BE2C (cell line): ENCODE measurements at regions not wholly inside any gene's neighbourhood (a gene's known extent, or its start where the extent isn't known, plus 50 kb on each side); places are given as distances from the start of the nearest gene placed in this dataset.

Experiments
- DNase-seq: peaks from one replicate; pipeline ENCODE4 v3.0.0-alpha.2; 2020
- H3K27me3 ChIP-seq: fragments of 250-450 bp; sonication (Bioruptor Pico); 2 replicates; pipeline ENCODE4 v1.5.1; 2020; ENCODE audit warnings: mild to moderate bottlenecking
- H3K36me3 ChIP-seq: fragments of 250-450 bp; sonication (Bioruptor Pico); 2 replicates; pipeline ENCODE4 v1.5.1; 2020; ENCODE audit warnings: mild to moderate bottlenecking
- H3K4me1 ChIP-seq: fragments of 250-450 bp; sonication (Bioruptor Pico); 2 replicates; pipeline ENCODE4 v1.5.1; 2020
- H3K4me3 ChIP-seq: 2 replicates; pipeline ENCODE4 v1.5.1; 2011; ENCODE audit warnings: low read depth, low read length
- H3K9me3 ChIP-seq: fragments of 250-450 bp; sonication (Bioruptor Pico); 2 replicates; pipeline ENCODE4 v1.5.1; 2020
- CTCF ChIP-seq: IDR thresholded peaks from 2 replicates; pipeline ENCODE4 v1.5.1; 2012; ENCODE audit warnings: mild to moderate bottlenecking, low read depth, low read length

- no peaks in the 10 kb centered on the region for H3K36me3 ChIP-seq
- no peak overlapping the region for H3K4me3 ChIP-seq
- no peaks in the 10 kb centered on the region for H3K9me3 ChIP-seq
- TF ChIP-seq CTCF, result no peak
- no peak for DNase-seq
- H3K27me3 ChIP-seq, result no peaks in the 10 kb centered on the region
- H3K4me1 ChIP-seq, result peaks cover 3% of the 10 kb centered on the region; the same call in 1 of the 2 replicates
Measured at GRCh38 chr17:77070888-77071279, 69.9 kb upstream of the SEC14L1 start.

- Histone ChIP-seq H3K27me3 (no peaks in the 10 kb centered on the region), H3K4me3 (no peak overlapping the region), H3K9me3 (no peaks in the 10 kb centered on the region), H3K4me1 (peaks cover 3% of the 10 kb centered on the region; the same call in 1 of the 2 replicates), H3K36me3 (no peaks in the 10 kb centered on the region)
- TF ChIP-seq CTCF, result no peak
- no peak for DNase-seq
Measured at GRCh38 chr17:77071925-77072490, 68.8 kb upstream of the SEC14L1 start.

GRCh38 chr17:77072670-77073069, 68.1 kb upstream of the SEC14L1 start:
- DNase-seq, result no peak
- Histone ChIP-seq H3K4me3 (no peak overlapping the region), H3K4me1 (peaks cover 3% of the 10 kb centered on the region; the same call in 1 of the 2 replicates), H3K27me3 (no peaks in the 10 kb centered on the region), H3K9me3 (no peaks in the 10 kb centered on the region), H3K36me3 (no peaks in the 10 kb centered on the region)
- no peak for TF ChIP-seq CTCF

GRCh38 chr17:77074681-77075080, 66.1 kb upstream of the SEC14L1 start:
- Histone ChIP-seq H3K4me1 (peaks cover 3% of the 10 kb centered on the region; the same call in 1 of the 2 replicates), H3K36me3 (no peaks in the 10 kb centered on the region), H3K9me3 (no peaks in the 10 kb centered on the region), H3K27me3 (no peaks in the 10 kb centered on the region), H3K4me3 (no peak overlapping the region)
- no peak for TF ChIP-seq CTCF
- DNase-seq, result no peak

- H3K9me3 ChIP-seq, result no peaks in the 10 kb centered on the region
- H3K4me1 ChIP-seq, result no peaks in the 10 kb centered on the region
- no peak for DNase-seq
- no peak overlapping the region for H3K4me3 ChIP-seq
- TF ChIP-seq CTCF, result no peak
- no peaks in the 10 kb centered on the region for H3K36me3 ChIP-seq
- H3K27me3 ChIP-seq, result no peaks in the 10 kb centered on the region
Measured at GRCh38 chr17:77076124-77076830, 64.5 kb upstream of the SEC14L1 start.

- no peaks in the 10 kb centered on the region for H3K36me3 ChIP-seq
- no peak for TF ChIP-seq CTCF
- H3K9me3 ChIP-seq, result no peaks in the 10 kb centered on the region
- H3K27me3 ChIP-seq, result no peaks in the 10 kb centered on the region
- no peak overlapping the region for H3K4me3 ChIP-seq
- DNase-seq, result no peak
- peaks cover 10% of the 10 kb centered on the region for H3K4me1 ChIP-seq
Measured at GRCh38 chr17:77083531-77083930, 57.2 kb upstream of the SEC14L1 start.
